Progenitor cell of endocrine pancreas (in vitro differentiated cells): ENCODE measurements at regions not wholly inside any gene's neighbourhood (a gene's known extent, or its start where the extent isn't known, plus 50 kb on each side); places are given as distances from the start of the nearest gene placed in this dataset.

Experiments used
- DNase-seq: peaks from one replicate; pipeline ENCODE4 v3.0.0; 2021; ENCODE audit warnings: low spot score; ENCODE audit not compliant: unreplicated experiment
- H3K27ac Mint-ChIP-seq: 2 replicates; pipeline ENCODE4 v1.8.0; 2021; ENCODE audit warnings: mild to moderate bottlenecking, moderate library complexity, mixed read lengths
- H3K27me3 Mint-ChIP-seq: 2 replicates; pipeline ENCODE4 v1.8.0; 2021; ENCODE audit warnings: mixed read lengths
- H3K36me3 Mint-ChIP-seq: 2 replicates; pipeline ENCODE4 v1.8.0; 2022; ENCODE audit warnings: mixed read lengths; ENCODE audit not compliant: insufficient read depth
- H3K4me1 Mint-ChIP-seq: 2 replicates; pipeline ENCODE4 v1.8.0; 2021; ENCODE audit warnings: low read depth, mixed read lengths
- H3K4me3 Mint-ChIP-seq: 2 replicates; pipeline ENCODE4 v1.8.0; 2021; ENCODE audit warnings: low read depth, mild to moderate bottlenecking, moderate library complexity, mixed read lengths
- H3K9me3 Mint-ChIP-seq: 2 replicates; pipeline ENCODE4 v1.8.0; 2021; ENCODE audit warnings: low read depth, mixed read lengths
- TF ChIP-seq, protein P1 (sequence below): fragments of 200-600 bp; sonication (generic); IDR thresholded peaks from one replicate; pipeline ENCODE4 v1.5.0; 2021; ENCODE audit warnings: antibody characterized with exemption, mild to moderate bottlenecking; ENCODE audit not compliant: unreplicated experiment

DNA sequence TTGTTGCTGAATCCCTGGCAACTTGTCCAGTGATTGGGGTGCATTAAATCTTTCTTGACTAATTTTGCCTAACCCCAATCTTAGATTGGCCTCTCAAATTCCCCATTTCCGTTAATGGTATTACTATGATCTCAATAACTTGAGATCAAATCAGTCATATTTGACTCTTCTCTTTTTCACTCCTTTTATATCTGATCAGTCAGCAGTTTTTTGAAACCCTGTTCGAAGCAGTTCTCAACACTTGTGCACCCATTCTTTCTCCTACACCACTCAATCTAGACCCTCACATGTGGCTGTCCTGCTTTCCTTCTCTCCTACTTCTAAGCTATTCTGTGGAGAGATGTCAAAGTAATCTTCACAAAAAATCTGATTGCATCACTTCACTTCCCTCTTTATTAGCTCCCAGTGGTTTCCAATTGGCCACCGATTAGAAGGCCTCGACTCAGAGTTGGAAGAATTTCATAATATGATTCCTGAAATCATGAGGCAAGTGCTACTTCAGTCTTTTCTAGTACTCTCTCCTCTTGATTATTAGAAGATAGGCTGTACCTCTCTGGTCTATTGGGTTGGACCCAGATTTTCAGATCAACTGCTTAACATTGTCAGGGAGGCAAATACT lies 128.9 kb downstream of the ZNF365 start:
- Mint-ChIP-seq H3K27ac (no peak overlapping the region), H3K4me1 (peaks cover 8% of the 10 kb centered on the region), H3K36me3 (no peaks in the 10 kb centered on the region), H3K9me3 (no peaks in the 10 kb centered on the region), H3K27me3 (no peaks in the 10 kb centered on the region), H3K4me3 (no peak overlapping the region)
- TF ChIP-seq, protein P1, sequence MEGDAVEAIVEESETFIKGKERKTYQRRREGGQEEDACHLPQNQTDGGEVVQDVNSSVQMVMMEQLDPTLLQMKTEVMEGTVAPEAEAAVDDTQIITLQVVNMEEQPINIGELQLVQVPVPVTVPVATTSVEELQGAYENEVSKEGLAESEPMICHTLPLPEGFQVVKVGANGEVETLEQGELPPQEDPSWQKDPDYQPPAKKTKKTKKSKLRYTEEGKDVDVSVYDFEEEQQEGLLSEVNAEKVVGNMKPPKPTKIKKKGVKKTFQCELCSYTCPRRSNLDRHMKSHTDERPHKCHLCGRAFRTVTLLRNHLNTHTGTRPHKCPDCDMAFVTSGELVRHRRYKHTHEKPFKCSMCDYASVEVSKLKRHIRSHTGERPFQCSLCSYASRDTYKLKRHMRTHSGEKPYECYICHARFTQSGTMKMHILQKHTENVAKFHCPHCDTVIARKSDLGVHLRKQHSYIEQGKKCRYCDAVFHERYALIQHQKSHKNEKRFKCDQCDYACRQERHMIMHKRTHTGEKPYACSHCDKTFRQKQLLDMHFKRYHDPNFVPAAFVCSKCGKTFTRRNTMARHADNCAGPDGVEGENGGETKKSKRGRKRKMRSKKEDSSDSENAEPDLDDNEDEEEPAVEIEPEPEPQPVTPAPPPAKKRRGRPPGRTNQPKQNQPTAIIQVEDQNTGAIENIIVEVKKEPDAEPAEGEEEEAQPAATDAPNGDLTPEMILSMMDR, result no peak
- no peak for DNase-seq

DNA sequence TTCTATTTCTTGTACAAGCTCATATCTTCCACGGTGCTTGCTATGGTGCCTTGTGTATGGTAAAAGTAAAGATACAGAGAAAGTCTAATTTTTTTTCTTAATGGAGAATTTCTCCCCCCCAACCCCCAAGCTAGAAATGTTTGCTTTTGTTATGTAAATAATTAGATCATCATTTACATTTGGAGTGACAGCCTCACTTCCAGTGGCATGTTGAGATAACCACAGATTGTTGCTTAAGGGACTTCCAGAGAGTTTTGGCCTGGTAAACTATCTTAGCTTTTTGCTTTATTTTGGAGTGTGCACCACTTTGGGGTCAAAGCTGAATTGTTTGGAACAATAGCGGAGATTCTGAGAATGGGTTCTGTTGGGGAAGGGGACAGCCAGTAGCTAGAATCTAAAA lies 129.7 kb downstream of the ZNF365 start:
- DNase-seq, result no peak
- no peak overlapping the region for H3K27ac Mint-ChIP-seq
- H3K9me3 Mint-ChIP-seq, result no peaks in the 10 kb centered on the region
- H3K4me1 Mint-ChIP-seq, result peaks cover 8% of the 10 kb centered on the region
- H3K4me3 Mint-ChIP-seq, result no peak overlapping the region
- TF ChIP-seq, protein P1, result no peak
- H3K36me3 Mint-ChIP-seq, result no peaks in the 10 kb centered on the region
- H3K27me3 Mint-ChIP-seq, result no peaks in the 10 kb centered on the region

DNA sequence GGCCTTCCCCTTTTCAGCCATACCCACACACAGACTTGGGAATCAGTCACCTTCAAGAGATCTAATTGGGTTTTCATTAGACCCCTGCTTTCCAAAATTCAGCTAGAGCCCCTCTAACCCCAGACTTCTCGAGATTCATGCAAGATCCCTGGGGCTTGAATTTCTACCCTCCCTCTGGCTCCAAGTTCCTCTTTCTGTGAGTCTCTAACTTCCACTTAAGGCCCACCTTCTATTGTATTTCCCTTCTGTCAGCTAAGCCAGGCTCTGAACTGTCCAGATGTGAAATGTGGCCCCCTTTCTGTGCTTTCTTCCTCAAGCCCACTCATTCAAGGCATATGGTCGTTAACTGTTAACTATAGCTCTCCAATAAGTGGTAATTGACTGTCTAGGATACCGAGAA lies 132.2 kb downstream of the ZNF365 start:
- no peak for DNase-seq
- Mint-ChIP-seq H3K27me3 (no peaks in the 10 kb centered on the region), H3K27ac (no peak overlapping the region), H3K4me3 (no peak overlapping the region), H3K36me3 (no peaks in the 10 kb centered on the region), H3K4me1 (peaks cover 8% of the 10 kb centered on the region), H3K9me3 (no peaks in the 10 kb centered on the region)
- TF ChIP-seq, protein P1, result no peak

DNA sequence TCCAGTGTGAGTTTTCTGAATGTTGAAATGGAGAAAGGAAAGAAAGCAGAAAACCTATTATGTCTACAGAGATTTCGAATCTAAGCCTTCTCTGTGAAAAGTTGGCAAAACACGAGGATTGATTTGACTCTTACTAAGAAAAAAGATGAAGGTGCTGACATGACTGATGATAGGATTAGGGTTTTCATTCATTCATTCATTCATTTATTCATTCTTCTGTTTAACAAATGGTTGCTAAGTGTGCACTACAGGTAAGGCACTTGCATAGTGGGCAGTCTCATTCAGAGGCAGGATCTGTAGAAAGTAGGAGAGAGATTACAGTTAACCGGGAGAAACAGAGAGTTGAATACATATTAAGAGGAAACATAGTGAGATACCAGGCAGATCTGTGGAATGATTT lies 137.1 kb downstream of the ZNF365 start:
- H3K4me3 Mint-ChIP-seq, result no peak overlapping the region
- TF ChIP-seq, protein P1, result no peak
- DNase-seq, result no peak
- H3K9me3 Mint-ChIP-seq, result no peaks in the 10 kb centered on the region
- H3K27me3 Mint-ChIP-seq, result no peaks in the 10 kb centered on the region
- no peak overlapping the region for H3K27ac Mint-ChIP-seq
- H3K4me1 Mint-ChIP-seq, result no peaks in the 10 kb centered on the region
- H3K36me3 Mint-ChIP-seq, result no peaks in the 10 kb centered on the region

DNA sequence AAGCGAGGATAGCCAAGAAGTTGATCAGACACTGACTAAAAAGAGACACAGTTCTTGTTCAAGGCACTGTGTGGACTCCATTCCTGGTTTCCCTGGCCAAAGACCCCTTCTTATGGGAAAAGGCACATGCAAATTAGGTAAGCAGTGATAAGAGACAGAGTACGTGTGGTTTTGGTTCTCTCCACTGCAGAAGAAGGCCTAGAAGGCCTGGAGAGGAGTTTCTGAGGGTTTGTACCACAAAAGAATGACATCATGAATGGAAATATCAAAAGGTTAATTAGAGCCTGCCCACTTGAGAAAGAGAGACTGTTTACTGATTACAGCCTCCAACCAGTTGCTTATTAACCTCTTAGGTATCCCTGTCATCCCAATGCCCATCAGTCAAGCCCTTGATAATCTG lies 137.5 kb downstream of the ZNF365 start:
- Mint-ChIP-seq H3K4me3 (no peak overlapping the region), H3K36me3 (no peaks in the 10 kb centered on the region), H3K4me1 (no peaks in the 10 kb centered on the region), H3K27me3 (no peaks in the 10 kb centered on the region), H3K27ac (no peak overlapping the region), H3K9me3 (no peaks in the 10 kb centered on the region)
- TF ChIP-seq, protein P1, result no peak
- no peak for DNase-seq
